ENCODE measurements at regions not wholly inside any gene's neighbourhood (a gene's known extent, or its start where the extent isn't known, plus 50 kb on each side); places are given as distances from the start of the nearest gene placed in this dataset.

DNA sequence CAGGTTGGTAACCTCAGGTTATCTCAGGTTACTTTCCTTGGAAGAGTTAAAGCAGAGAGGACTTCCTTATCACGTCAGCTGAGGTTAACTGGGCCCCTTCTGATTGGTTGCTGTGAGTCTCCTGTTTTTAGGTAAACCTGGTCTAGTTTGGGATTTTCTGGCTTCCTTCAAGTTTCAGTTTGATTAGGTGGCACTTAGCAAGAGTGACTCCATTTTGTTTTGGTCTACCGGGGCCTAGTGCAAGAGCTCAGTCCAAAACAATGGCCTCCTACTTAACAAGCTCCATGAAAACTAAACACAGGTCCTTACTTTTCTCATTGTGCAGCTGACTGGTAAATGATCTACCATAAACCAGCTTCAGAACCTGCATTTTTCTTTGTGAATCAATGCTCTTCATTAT lies 67.2 kb upstream of the GOLM1 start:
- TF ChIP-seq HCFC1 (IDR thresholded peaks at IDR 0.05; ENCODE audit: low read depth, low read length) (no peak), BRF1 (IDR thresholded peaks at IDR 0.05; ENCODE audit: borderline replicate concordance, extremely low read depth, insufficient read length) (no peak), U2AF1 (optimal IDR thresholded peaks at IDR 0.05; ENCODE audit: low read depth, low read length) (no peak), EP300 (IDR thresholded peaks at IDR 0.05; ENCODE audit: low read length) (no peak), LCOR (CRISPR knock-in tag; IDR thresholded peaks at IDR 0.05) (no peak), NCOA2 (IDR thresholded peaks at IDR 0.05; ENCODE audit: partially characterized antibody in 2 of 2) (no peak), BCOR (IDR thresholded peaks at IDR 0.05) (no peak), ZBED1 (IDR thresholded peaks at IDR 0.05) (no peak), SNIP1 (IDR thresholded peaks at IDR 0.05; ENCODE audit: low read depth) (no peak)
- TF ChIP-seq, protein P1, sequence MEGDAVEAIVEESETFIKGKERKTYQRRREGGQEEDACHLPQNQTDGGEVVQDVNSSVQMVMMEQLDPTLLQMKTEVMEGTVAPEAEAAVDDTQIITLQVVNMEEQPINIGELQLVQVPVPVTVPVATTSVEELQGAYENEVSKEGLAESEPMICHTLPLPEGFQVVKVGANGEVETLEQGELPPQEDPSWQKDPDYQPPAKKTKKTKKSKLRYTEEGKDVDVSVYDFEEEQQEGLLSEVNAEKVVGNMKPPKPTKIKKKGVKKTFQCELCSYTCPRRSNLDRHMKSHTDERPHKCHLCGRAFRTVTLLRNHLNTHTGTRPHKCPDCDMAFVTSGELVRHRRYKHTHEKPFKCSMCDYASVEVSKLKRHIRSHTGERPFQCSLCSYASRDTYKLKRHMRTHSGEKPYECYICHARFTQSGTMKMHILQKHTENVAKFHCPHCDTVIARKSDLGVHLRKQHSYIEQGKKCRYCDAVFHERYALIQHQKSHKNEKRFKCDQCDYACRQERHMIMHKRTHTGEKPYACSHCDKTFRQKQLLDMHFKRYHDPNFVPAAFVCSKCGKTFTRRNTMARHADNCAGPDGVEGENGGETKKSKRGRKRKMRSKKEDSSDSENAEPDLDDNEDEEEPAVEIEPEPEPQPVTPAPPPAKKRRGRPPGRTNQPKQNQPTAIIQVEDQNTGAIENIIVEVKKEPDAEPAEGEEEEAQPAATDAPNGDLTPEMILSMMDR (IDR thresholded peaks at IDR 0.05 in 2 of 3, conservative IDR thresholded peaks at IDR 0.05 in 1 of 3; ENCODE audit: insufficient read depth in 2 of 3, low read depth in 1 of 3, low read length in 3 of 3) = no peak
